ENCODE measurements at regions not wholly inside any gene's neighbourhood (a gene's known extent, or its start where the extent isn't known, plus 50 kb on each side); places are given as distances from the start of the nearest gene placed in this dataset.

DNA sequence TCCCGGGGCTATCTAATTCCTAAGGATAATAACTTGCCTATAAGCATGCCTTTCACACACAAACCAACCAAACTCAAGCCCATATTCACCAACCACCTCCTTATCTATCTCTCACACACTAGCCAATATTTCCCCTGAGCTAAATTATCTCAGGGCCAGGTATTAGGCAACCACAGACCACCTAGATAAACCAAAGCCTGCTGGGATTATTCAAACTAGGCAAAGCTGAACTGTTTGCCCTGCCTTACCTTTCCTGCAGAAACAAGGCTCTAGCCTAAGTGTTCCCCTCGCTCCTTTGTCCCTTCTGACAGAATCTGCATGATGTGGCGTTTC lies 114.7 kb upstream of the EEA1 start:
- DNase-seq, result no peak

DNA sequence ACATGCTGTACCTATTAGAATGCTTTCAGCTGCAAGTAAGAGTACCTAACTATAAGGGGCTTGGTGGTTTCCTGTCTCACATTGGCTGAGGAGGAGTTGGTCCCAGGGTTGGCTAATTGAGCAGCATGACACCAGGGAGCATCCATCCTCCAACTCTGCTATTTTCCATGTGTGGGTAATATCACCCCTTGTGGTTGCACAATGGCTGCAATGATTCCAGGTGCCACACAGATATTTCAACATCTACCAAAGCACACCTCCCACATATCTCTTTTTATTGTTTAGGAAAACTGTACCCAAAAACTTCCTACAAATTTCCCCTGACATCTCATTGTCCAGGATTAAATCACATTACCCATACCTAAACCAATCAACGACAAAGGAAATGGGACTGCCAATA lies 118.0 kb upstream of the EEA1 start:
- DNase-seq, result no peak

DNA sequence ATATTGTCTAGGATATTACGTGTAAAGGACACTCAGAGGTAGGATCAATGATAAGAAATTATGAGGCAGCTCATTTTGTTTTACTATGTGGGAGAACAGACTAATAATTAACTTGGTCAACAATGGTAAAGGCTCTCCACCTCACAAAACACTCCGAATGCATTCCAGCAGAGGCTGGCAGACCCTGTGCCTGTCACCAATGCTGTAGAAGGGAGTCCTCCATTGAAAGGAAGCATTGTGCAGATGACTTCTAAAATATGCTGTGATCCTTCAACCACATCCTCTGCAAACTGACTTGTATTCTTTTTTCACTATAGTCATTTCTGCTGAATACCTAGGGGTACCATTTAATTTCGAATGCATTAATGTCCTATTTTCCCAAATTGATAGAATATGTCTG lies 119.6 kb upstream of the EEA1 start:
- DNase-seq, result no peak

DNA sequence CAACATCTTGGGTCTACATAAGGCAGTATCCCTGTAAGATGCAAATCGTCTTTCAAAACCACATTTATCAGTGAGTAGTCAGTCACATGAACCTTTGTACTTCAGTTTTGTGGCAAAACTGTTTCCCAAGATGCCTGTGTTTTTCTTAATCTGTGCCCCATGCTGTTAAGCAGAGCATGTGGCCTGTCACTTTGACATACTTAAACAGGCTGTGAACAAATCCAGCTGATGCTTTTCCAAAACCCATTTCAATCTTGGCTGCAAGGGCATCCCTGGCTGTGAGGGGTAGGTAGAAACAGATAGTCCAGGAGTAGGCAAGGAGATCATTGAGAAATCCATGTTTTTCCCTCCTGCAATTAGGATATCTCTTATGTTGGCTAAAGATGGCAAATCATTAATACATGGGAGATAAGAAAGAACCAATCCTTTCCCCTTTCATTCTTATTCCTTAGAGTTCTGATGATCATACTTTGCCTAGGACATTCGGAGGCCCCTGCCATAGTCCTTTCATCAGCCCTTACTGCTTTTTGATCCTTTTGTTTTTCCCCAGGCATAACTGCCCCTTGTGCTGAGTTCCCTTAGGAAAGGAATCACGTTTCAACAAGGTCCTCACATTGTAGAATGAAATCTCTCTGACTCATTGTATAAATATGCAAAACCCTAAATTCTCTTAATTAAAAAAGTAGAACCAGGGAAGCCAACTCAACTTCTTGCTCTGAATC lies 121.1 kb upstream of the EEA1 start:
- DNase-seq, result no peak

DNA sequence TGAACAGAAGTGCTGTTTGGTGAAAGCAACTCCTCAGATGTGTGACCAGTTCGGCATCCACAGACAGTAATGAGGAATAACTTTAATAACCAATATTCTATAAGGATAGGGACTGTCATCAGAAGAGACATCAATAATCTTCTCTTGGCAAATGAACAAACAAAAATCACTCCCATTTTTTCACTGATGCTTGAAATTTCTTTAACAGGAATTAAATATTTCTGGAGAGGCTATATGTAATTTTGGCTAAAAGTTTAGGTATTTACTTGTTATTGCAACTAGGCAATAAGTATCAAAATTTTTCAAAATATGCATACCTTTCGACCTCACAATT lies 121.6 kb upstream of the EEA1 start:
- no peak for DNase-seq

DNA sequence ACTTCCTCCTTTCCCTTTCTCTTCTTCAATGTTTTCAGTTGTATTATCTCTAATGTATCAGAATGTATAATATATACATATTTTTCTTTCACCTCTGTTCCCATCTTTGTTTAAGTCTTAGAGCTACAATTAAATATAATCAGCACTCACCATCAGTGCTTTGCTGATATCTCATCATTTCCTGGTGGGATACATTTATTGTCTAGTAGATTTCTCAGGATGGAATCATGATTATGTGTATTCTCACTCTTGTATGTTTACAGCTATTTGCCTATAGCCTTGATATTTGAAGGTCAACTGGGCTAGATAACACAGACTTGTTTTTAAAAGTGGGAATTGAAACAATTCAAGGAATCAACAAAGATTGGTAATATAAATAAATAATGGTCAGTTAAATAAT lies 124.9 kb upstream of the EEA1 start:
- DNase-seq, result no peak

DNA sequence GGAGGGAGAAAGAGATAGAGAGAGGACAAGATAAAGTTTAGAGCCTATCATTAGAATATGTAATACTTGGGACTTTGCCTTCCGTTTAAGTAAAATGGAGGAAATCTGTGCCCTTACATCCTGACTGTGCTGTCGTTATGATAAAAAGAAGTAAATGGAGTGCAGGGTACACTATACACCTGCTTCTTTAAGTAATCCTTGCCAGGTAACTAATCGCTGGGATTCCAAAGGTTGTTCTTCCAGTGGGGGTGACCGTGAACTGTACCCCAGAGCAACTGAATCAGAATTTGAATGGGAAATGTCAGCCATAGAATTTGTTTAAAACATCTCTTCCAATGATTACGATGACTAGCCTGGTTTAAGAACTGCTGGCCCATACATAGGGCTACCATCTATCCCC lies 126.1 kb upstream of the EEA1 start:
- DNase-seq, result no peak

DNA sequence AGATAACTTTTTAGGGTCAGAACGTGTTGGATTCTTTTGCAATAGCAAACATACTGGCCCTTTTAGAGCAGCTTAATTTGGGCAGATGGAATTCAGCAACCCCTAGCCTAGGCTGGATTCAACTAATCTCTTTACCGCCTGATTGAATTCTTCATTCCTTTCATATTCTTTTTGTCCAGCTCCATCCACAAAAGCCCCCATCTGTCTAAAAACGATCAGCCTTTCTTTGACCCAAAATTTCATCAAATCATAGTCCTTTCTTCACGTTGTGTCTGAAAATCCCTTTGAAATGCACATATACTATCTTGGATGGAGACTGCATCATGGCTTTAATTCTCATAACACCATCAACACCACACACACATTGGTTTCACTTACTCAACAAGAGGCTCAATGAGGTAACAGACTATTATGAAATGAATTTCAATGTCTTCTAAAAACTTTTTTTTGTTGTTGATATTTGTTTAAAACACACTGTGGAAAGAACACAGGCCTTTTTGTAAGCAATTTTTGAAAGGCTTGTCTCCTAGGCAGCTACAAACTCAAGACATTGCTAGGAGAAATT lies 128.0 kb upstream of the EEA1 start:
- no peak for DNase-seq

DNA sequence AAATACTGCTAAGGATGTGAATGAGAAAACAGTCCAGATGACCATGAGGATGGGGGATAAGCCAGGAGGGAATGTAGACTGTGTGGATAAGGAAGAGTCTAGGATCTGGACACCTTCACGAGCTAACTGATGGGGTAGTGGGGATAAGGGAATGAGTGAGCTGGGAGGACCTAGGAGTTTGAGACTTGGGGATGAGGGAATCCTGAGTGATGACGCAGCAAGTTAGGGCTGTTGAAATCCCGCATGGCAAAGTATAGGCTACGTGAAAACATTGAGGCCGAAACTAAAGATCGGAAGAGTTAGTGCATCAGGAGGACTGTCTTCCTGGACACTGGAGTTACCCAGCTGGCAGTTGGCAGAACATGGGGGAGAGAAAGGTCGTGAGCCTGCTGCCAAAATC lies 129.2 kb upstream of the EEA1 start:
- no peak for DNase-seq

DNA sequence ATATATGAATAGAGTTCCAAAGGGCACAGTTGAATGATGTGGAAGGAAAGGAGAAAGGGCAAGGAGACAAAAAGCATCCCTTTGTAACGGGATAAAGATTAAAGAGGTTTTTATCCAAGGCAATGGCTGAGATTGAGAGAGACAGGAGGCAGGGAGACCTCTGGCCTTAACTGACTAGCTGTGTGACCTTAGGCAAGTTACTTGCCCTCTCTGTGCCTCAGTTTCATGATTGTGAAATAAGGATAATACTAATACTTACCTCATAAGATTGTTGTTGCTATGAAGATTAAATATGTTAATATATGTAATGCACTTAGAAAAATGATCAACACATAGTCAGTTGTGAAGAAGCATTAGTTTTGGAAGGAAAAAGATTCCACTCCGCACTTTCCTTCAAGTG lies 130.2 kb upstream of the EEA1 start:
- DNase-seq, result no peak

DNA sequence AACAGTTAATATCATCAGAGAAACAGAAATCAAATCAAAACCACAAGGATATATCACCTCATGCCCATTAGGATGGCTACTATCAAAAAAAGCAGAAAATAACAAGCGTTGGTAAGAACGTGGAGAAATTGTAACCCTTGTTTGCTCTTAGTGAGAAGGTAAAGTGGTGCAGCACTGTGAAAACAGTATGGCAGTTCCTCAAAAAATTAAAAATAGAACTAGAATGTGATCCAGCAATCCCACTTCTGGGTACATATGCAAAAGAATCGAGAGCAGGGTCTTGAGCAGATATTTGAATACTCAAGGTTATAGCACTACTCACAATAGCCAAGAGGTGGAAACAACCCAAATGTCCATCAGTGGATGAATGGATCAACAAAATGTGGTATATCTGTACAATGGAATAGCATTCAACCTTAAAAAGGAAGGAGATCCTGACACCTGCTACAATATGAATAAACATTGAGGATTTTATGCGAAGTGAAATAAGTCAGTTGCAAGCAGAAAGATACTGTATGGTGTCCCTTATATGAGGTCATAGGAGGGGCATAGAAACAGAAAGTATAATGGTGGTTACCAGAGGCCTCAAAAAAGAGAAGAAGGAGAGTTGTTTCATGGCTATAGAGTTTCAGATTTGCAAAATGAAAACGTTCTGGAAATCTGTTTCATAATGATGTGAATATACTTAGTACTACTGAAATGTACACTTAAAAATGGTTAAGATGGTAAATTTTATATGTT lies 131.0 kb upstream of the EEA1 start:
- no peak for DNase-seq

DNA sequence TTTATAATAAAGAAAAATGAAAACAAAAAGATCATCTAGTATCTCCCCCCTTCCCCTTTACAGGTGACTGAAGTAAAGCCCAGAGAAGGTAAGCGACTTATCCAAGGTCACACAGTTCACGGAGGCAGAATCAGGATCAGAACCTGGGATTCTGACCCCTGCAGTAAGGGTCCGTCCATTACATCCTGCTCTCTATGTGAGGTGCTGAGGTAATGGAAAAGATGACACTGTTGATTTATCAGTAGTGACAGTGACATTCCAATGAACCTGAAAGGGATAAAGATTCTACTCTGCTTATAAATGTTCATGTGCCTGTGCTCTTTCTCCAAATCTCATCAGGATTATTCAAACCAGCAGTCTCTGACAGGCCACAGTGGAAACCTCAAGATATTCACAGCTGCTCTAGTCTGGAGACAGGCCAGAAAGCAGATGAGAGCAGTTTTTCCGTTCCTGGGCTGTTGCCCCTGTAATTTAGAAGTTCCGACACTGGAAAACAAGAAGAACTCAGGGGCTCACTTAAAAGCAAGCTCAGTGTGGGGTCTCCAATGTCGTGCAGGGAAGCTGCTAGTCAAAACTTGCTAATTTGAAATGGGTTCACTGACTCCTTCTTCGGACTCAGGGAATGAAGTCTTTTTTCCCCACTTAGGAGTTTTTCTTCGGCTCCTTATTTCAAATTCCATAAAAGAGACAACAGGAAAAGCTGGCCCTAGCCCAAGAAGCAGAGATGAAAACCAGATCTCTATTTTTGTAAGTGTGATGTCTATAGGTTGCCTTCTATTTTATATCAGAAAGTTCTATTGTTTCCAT lies 131.8 kb upstream of the EEA1 start:
- no peak for DNase-seq

DNA sequence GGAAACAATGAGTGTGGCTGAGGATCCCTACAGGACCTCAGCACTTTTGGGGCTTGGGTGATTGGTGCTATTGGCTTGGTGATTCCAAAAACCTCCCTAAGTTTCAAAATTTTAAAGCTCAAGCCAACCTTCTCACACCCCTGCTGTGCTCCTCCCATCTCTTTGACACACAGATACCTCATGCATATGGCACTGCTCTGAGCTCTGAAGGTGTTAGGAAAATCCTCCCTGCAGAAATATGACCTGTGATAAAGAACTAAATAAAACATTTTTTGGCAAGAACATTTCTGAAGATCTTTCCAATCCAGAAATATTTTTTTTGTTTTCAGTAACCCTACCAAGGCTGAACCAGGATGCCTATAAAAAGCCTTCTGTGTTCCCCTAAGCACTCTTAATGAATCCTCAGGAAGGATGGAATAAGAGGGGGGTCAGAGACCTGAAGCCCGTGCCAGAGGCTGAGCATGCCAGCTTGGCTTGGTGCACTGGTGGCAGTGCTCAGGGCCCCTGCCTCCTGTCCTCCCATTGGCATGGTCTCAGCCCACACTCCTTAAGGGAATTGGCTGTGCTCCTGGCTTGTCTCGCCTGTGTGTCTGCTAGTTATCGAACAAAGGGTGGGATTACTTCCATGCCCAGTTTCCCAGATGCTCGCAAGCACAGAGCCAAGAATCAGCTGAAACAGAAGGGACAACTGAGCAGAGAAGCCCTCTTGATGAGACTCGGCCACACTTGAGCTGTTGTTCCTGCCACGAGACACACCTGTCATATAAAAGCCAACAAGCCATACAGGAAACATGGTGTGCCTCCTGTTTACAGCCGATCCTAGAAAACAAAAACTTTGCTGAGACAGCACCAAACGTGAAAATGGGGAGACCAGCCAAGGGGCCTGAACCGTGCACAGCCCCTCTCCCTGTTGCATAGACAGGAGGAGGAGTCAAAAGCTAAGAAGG lies 132.7 kb upstream of the EEA1 start:
- DNase-seq, result no peak

DNA sequence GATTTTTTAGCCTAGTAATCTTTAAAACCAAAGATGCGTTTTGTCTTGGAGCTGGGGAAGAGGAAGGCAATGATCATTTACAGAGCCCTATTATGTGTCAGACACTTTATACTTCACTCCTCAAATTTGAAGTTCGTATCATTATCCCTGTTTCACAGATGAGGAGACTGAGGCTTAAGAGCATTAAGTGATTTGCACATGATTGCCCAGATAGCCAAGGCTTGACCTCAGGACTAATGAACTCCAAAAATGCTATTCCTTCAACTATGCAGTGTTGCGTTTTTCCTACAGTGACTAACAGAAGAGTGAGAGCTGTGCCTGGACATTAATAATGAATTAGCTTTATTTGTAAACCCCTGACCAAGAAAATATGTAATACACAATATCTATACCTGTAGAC lies 136.8 kb upstream of the EEA1 start:
- DNase-seq, result no peak

DNA sequence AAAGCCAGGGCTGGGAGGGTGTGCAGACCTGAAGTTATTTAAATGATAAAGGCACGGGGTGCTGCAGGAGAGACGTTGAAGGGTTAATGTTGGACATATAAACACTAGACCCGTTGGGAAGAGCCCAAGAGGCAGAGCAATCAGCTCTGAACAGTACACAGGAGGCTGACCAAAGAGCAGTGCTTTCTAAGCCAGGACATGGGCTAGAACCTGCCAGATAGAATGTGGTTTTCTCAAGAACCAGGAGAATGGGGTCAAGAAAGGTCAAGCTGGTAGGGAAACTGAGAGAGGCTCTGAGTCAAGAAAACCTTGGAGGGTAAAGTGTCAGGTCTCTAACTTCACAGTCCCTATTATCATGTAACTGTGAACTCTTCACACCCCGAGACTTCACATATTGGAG lies 143.2 kb upstream of the EEA1 start:
- DNase-seq, result no peak

DNA sequence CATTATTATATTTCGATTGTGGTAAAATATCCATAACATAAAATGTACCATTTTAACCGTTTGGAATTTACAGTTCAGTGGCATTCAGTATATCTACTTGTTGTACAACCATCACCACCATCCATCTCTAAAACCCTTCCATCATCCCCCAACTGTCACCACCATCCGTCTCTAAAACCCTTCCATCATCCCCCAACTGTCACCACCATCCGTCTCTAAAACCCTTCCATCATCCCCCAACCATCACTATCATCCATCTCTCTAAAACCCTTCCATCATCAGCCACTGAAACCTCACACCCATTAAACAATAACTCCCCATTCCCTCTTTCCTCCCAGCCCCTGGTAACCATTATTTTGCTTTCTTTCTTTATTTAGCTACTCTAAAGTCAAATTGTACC lies 144.2 kb upstream of the EEA1 start:
- DNase-seq, result no peak

DNA sequence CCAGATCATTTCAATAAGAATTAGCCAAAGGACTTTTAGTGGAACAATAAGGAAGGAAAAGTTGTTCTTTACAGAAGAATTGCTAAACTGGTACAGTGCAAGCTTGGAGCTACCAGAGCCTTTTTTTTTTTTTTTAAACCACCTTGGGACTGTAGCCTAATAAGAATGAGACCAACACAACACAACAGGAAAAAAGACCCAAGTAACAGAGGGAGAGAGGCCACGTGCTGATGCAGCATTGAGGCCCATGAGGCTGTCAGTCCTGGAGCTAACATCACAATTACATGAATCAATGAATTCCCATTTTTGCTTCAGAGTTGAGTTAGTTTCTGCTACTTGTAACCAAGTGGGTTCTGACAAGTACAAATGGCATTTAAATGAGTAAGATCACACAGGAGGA lies 149.0 kb upstream of the EEA1 start:
- no peak for DNase-seq

DNA sequence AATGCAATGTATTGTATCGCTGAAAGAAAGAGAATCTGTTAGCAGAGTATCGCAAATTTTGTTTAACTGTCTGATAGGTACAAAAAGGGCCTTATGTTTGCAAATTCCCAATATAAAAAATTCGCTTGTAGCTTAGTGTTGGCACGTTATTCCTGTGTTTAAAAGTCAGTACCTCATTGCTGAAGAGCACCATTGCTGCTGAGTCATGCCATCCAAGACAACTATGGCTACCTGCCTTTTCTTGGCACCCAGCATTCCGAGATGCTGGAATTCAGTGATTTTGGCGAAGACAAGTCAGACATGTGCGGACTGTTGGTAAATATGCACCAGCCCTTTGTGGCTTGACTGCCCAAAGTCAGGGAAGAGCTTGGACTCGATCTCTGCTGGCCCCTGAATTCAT lies 149.5 kb upstream of the EEA1 start:
- no peak for DNase-seq

DNA sequence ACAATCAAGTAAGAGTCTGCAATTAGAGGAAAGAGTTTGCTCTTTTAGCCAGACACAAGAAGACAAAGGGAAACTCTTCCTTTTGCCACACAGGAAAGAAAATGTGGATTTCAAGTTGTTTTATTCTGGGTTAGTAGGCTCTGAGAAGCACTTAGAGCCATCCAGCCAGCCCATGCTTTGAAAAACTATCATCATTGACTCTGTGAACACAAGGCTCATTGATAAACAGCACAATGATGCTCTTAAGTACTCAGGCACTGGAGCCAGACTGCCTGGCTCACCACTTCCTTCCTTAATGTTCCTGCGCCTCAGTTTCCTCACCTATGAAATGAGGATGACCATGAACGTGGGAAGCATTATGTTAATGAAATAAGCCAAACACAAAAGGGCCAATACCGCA lies 150.2 kb upstream of the EEA1 start:
- DNase-seq, result no peak

DNA sequence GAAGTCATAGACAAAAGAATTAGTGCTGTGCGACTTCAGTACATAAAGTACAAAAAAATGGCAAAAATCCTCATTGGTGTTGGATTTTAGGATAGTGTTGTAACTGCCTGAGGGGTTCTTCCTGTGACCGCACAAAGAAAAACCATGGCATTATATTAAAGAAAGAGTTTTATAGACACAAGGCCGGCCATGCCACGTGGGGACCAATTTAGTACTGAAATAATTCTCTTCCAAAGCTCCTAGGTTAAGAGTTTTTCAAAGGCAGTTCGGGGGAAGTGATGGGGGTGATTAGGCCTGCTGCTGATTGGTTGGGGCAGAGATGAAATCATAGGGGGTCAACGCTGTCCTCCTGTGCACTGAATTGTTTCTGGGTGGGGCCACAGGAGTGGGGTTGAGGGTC lies 150.9 kb upstream of the EEA1 start:
- no peak for DNase-seq

DNA sequence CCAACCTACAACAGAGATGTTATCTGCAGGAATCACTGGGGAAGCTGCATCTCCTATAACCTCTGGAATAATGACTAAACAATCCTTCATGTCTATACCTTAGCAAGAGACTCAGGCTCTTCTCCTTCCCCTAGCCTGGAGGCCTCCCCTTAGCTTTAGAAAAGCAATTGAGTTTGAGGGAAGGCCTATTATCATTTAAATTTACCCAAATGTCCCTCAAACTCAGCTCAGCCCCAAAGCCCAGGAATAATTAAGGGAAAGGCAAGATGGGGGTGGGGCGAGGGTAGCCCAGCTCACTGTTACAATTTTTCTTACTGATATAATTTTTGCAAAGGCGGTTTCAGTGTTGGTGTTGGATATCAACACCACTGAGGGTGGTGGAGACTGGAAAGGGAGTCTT lies 151.4 kb upstream of the EEA1 start:
- no peak for DNase-seq

DNA sequence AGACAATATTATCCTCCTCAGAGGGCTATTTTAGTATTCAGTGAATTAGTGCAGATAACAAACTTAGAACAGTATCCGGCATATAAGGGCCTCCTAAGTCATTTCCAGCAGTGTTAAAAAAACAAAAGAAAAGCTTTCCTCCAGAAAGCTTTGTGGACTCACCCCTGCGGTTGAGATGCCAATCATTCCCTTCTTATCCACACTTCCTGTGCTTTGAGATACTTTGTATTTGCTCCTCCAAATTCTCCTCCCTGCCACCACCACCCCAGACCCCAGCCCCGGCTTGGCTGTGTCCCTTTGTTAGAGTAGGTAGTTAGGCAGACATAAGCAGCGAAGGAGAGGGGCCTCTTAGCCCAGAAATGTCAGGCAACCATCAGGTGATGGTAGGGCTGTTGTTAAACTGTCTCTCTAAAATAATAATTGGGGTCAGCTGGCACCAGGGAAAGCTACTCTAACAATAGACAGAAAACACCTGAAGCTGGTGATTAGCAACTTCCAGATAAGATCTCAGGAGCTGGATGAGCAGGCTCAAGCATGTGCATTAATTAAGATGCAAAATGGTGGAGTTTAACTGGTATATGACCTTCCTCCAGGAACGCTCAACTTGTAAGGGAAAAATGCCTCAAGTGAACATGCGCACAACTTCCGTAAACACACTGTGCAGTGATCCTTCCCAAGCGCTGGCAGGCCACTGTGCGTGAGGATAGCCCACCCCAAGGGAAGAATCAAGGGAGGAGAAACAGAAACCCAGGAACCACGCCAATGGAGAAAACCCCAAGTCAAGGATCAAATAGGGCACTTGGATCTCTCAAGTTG lies 152.1 kb upstream of the EEA1 start:
- no peak for DNase-seq

All from bone marrow (tissue), 2 donors.